ENCODE measurements at regions not wholly inside any gene's neighbourhood (a gene's known extent, or its start where the extent isn't known, plus 50 kb on each side); places are given as distances from the start of the nearest gene placed in this dataset.

DNA sequence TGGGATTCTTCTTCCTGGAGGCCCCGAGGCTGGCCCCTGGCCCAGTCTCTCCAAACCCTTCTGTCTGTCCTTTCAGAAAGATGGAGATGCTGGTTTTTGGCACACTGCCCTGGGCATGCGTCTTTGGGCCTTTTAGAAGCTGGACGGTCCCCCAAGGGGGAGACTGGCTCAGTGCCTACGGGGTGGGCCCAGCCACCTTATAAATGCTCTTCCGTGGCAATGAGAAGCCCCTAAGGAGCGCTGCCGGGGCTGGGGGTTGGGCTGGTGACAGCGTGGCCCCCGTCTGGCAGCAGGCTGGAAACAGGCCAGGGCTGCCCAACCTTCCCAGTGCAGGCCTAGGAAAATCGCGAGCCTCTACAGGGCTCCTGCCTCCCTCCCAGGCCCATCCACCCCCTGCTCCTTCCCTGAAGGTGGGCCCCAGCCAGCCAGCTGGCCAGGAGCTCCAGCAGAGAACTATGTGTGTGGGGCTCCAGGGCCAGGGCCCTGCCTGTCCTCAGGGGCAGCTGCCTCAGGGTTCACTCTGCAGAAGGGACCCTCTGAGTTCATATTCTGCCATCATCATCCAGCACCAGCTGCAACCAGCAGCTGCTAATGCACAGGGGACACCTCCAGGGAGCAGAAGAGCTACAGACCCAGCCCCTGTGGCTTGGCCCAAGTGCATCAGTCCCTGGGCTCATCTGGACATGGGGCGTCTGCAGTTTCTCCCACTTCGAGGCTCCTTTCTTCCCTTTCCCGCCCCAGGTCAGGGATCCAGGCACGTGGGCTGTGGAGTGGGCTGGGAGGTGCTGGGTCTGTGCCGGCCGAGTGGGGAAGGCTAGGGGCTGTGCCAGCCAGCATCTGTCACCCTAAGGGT lies 107.6 kb upstream of the OTOS start:
- H3K27me3 ChIP-seq (ENCODE audit: low read length): peaks cover 10% of the 10 kb centered on the region; the same call in 1 of the 2 replicates
- H3K4me3 ChIP-seq (ENCODE audit: low read length): no peak overlapping the region
- H3K9me3 ChIP-seq (ENCODE audit: low read length): no peaks in the 10 kb centered on the region
- no peaks in the 10 kb centered on the region for H3K36me3 ChIP-seq (ENCODE audit: low read depth, low read length)
- no TSS peak for BruUV-seq (replicated peaks)
- H3K79me2 ChIP-seq (ENCODE audit: low read length): no peaks in the 10 kb centered on the region
- no peaks in the 10 kb centered on the region for H3F3A ChIP-seq (ENCODE audit: low read length, unreplicated experiment)
- ChIA-PET CTCF (no interaction called here), POLR2A (ENCODE audit: unreplicated experiment) (no interaction called here)
- H4K20me1 ChIP-seq (ENCODE audit: low read length): no peaks in the 10 kb centered on the region
- DNase-seq (no peak), ATAC-seq (no peak)
- H3K4me1 ChIP-seq (ENCODE audit: insufficient read depth, low read length): peaks cover 16% of the 10 kb centered on the region
- no peak overlapping the region for H3K9ac ChIP-seq (ENCODE audit: low read length)
- intact Hi-C loops (cut with micrococcal nuclease): no loop called here
- H2AFZ ChIP-seq (ENCODE audit: low read length): no peak overlapping the region
- H3K27ac ChIP-seq (ENCODE audit: low read length): no peak overlapping the region
- TF ChIP-seq, protein P1, sequence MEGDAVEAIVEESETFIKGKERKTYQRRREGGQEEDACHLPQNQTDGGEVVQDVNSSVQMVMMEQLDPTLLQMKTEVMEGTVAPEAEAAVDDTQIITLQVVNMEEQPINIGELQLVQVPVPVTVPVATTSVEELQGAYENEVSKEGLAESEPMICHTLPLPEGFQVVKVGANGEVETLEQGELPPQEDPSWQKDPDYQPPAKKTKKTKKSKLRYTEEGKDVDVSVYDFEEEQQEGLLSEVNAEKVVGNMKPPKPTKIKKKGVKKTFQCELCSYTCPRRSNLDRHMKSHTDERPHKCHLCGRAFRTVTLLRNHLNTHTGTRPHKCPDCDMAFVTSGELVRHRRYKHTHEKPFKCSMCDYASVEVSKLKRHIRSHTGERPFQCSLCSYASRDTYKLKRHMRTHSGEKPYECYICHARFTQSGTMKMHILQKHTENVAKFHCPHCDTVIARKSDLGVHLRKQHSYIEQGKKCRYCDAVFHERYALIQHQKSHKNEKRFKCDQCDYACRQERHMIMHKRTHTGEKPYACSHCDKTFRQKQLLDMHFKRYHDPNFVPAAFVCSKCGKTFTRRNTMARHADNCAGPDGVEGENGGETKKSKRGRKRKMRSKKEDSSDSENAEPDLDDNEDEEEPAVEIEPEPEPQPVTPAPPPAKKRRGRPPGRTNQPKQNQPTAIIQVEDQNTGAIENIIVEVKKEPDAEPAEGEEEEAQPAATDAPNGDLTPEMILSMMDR (conservative IDR thresholded peaks at IDR 0.05; ENCODE audit: low read depth, low read length): no peak
- TF ChIP-seq EZH2 (IDR thresholded peaks at IDR 0.05; ENCODE audit: low read length, unreplicated experiment) (no peak), EZH2phosphoT487 (IDR thresholded peaks at IDR 0.05; ENCODE audit: borderline replicate concordance, low read length) (no peak)
- no peak overlapping the region for H3K4me2 ChIP-seq (ENCODE audit: low read length)
- no peaks in the 10 kb centered on the region for H3K9me2 ChIP-seq (replicated peaks; ENCODE audit: low read length)

DNA sequence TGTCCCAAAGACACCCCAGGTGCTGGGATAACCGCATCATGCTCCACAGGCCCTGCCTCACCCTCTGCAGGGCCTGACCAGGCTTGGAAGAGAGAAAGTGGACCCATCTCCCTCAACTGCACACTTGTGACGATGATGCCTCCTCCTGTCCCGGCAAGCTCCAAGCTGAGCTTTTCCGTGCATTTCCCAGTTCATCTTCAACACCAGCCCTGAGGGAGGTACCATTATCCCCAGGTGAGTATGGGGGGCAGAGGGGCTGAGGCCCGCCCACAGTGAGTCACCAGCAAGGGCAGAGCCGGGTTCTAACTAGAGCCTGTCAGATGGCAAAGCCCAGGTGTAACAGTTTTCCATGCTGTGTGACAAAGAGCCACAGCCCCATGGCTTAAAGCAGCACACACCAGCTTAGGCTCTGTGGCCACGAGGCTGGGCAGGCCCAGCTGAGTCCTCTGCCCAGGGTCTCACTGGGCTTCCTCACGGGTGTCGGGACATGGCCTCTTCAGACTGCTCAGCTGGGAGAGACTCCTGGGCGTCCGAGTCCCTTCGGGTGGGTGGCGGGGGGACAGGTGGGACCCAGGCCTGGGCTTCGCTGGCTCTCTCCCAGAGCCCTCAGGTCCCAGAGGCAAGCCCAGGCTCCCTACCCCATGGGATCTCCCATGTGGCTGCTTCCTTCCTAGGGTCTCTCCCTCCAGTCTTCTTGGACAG lies 108.4 kb upstream of the OTOS start:
- Histone ChIP-seq H3K4me3 (ENCODE audit: low read length) (no peak overlapping the region), H3K27ac (ENCODE audit: low read length) (no peak overlapping the region), H2AFZ (ENCODE audit: low read length) (no peak overlapping the region), H3K4me1 (ENCODE audit: insufficient read depth, low read length) (peaks cover 16% of the 10 kb centered on the region), H3K36me3 (ENCODE audit: low read depth, low read length) (no peaks in the 10 kb centered on the region), H4K20me1 (ENCODE audit: low read length) (no peaks in the 10 kb centered on the region), H3K9ac (ENCODE audit: low read length) (no peak overlapping the region), H3K79me2 (ENCODE audit: low read length) (no peaks in the 10 kb centered on the region), H3K9me3 (ENCODE audit: low read length) (no peaks in the 10 kb centered on the region), H3K27me3 (ENCODE audit: low read length) (peaks cover 5% of the 10 kb centered on the region; the same call in 1 of the 2 replicates), H3K4me2 (ENCODE audit: low read length) (no peak overlapping the region), H3F3A (ENCODE audit: low read length, unreplicated experiment) (no peaks in the 10 kb centered on the region), H3K9me2 (replicated peaks; ENCODE audit: low read length) (no peaks in the 10 kb centered on the region)
- TF ChIP-seq EZH2 (IDR thresholded peaks at IDR 0.05; ENCODE audit: low read length, unreplicated experiment): no peak
- TF ChIP-seq, protein P1 (conservative IDR thresholded peaks at IDR 0.05; ENCODE audit: low read depth, low read length): no peak
- no peak for TF ChIP-seq EZH2phosphoT487 (IDR thresholded peaks at IDR 0.05; ENCODE audit: borderline replicate concordance, low read length)
- no TSS peak for BruUV-seq (replicated peaks)
- ATAC-seq (no peak), DNase-seq (no peak)
- CTCF ChIA-PET: no interaction called here
- intact Hi-C loops (cut with micrococcal nuclease): no loop called here
- POLR2A ChIA-PET (ENCODE audit: unreplicated experiment): no interaction called here
